Tibial artery (tissue), 4 donors: ENCODE measurements at regions not wholly inside any gene's neighbourhood (a gene's known extent, or its start where the extent isn't known, plus 50 kb on each side); places are given as distances from the start of the nearest gene placed in this dataset.

Experiments
- DNase-seq, 2 donors: peaks; one replicate each; pipeline ENCODE4 v3.0.0-alpha.2; 2019
- H3K27ac ChIP-seq, 2 donors: fragments of 200-600 bp; sonication (generic) in 1 of 2; 1 replicate in 1 of 2; 2 replicates in 1 of 2; pipeline ENCODE4 v1.5.1; 2018 to 2019; ENCODE audit warnings: mild to moderate bottlenecking in 1 of 2
- H3K27me3 ChIP-seq, 2 donors: fragments of 200-600 bp; sonication (generic) in 1 of 2; one replicate each; pipeline versions ENCODE4 v1.5.1 to v1.6.0; 2016 to 2019
- H3K36me3 ChIP-seq, 3 donors: fragments of 200-600 bp; sonication (generic) in 2 of 3; one replicate each; pipeline ENCODE4 v1.5.1; 2016 to 2019; ENCODE audit warnings: mild to moderate bottlenecking in 2 of 3
- H3K4me1 ChIP-seq, 4 donors: fragments of 200-600 bp; sonication (generic) in 2 of 4; 1 replicate in 3 of 4; 2 replicates in 1 of 4; pipeline ENCODE4 v1.5.1; 2016 to 2019
- H3K4me3 ChIP-seq, 2 donors: fragments of 200-600 bp; sonication (generic) in 1 of 2; 1 replicate in 1 of 2; 2 replicates in 1 of 2; pipeline ENCODE4 v1.5.1; 2018 to 2019; ENCODE audit warnings: mild to moderate bottlenecking in 2 of 2
- H3K9me3 ChIP-seq, 3 donors: fragments of 200-600 bp; sonication (generic) in 1 of 3; one replicate each; pipeline ENCODE4 v1.5.1; 2016 to 2019
- CTCF ChIP-seq, 2 experiments: fragments of 200-600 bp in 1 of 2; fragments of 450-650 bp in 1 of 2; IDR thresholded peaks; one replicate each; pipeline ENCODE4 v1.5.1; 2017 to 2019; ENCODE audit warnings: antibody characterized with exemption in 2 of 2, mild to moderate bottlenecking in 1 of 2, moderate library complexity in 1 of 2
- intact Hi-C: fragments of 100-400 bp; cut with DNase I; formaldehyde crosslinking; loops from one replicate; pipeline ENCODE4 v1.15.0; 2023; ENCODE audit warnings: low total_unique reads

- intact Hi-C loops, result no loop called here
Observed at GRCh38 chr16:65933703-65934102, 432.8 kb upstream of the CDH5 start.

GRCh38 chr16:65932350-65933072, 434.0 kb upstream of the CDH5 start:
- intact Hi-C loops, result no loop called here

More at GRCh38 chr16:65933703-65934102, 432.8 kb upstream of the CDH5 start:
- Histone ChIP-seq H3K4me3 (no peak overlapping the region), H3K4me1 (no peaks in the 10 kb centered on the region), H3K27me3 (no peaks in the 10 kb centered on the region), H3K27ac (no peak overlapping the region), H3K9me3 (no peaks in the 10 kb centered on the region), H3K36me3 (no peaks in the 10 kb centered on the region)
- DNase-seq, result no peak
- TF ChIP-seq CTCF (IDR thresholded peaks at IDR 0.05), result no peak

GRCh38 chr16:65922923-65923322, 443.6 kb upstream of the CDH5 start:
- no peak overlapping the region for H3K4me3 ChIP-seq
- intact Hi-C loops, result no loop called here
- no peaks in the 10 kb centered on the region for H3K9me3 ChIP-seq
- H3K27me3 ChIP-seq, result no peaks in the 10 kb centered on the region
- H3K27ac ChIP-seq, result no peak overlapping the region
- no peaks in the 10 kb centered on the region for H3K4me1 ChIP-seq
- TF ChIP-seq CTCF (IDR thresholded peaks at IDR 0.05), result no peak
- no peaks in the 10 kb centered on the region for H3K36me3 ChIP-seq
- DNase-seq, result no peak

More at GRCh38 chr16:65932350-65933072, 434.0 kb upstream of the CDH5 start:
- no peak for TF ChIP-seq CTCF (IDR thresholded peaks at IDR 0.05)
- Histone ChIP-seq H3K27ac (no peak overlapping the region), H3K4me3 (no peak overlapping the region), H3K4me1 (no peaks in the 10 kb centered on the region), H3K36me3 (no peaks in the 10 kb centered on the region), H3K9me3 (no peaks in the 10 kb centered on the region), H3K27me3 (no peaks in the 10 kb centered on the region)
- DNase-seq, result no peak

- Histone ChIP-seq H3K9me3 (no peaks in the 10 kb centered on the region), H3K4me3 (no peak overlapping the region), H3K36me3 (no peaks in the 10 kb centered on the region), H3K27me3 (no peaks in the 10 kb centered on the region), H3K4me1 (no peaks in the 10 kb centered on the region), H3K27ac (no peak overlapping the region)
- TF ChIP-seq CTCF (IDR thresholded peaks at IDR 0.05), result no peak
- intact Hi-C loops, result no loop called here
- DNase-seq, result no peak
Observed at GRCh38 chr16:65919986-65920376, 446.5 kb upstream of the CDH5 start.

GRCh38 chr16:65919145-65919985, 447.1 kb upstream of the CDH5 start:
- intact Hi-C loops, result no loop called here
- TF ChIP-seq CTCF (IDR thresholded peaks at IDR 0.05), result no peak
- Histone ChIP-seq H3K4me3 (no peak overlapping the region), H3K9me3 (no peaks in the 10 kb centered on the region), H3K36me3 (no peaks in the 10 kb centered on the region), H3K27me3 (no peaks in the 10 kb centered on the region), H3K27ac (no peak overlapping the region), H3K4me1 (no peaks in the 10 kb centered on the region)
- no peak for DNase-seq
